Chondrocyte (in vitro differentiated cells): ENCODE measurements at regions not wholly inside any gene's neighbourhood (a gene's known extent, or its start where the extent isn't known, plus 50 kb on each side); places are given as distances from the start of the nearest gene placed in this dataset.
"Not testable (repeated sequence)": the region's sequence is repeated elsewhere in the genome, so short reads cannot be mapped to it uniquely, and the experiment has no call there.

ENCODE experiments used
- DNase-seq: peaks from one replicate; pipeline ENCODE4 v3.0.0; 2021; ENCODE audit warnings: mixed read lengths, low spot score
- H3K27ac Mint-ChIP-seq: one replicate; pipeline ENCODE4 v1.8.0; 2021; ENCODE audit warnings: mild to moderate bottlenecking, moderate library complexity, mixed read lengths; ENCODE audit not compliant: unreplicated experiment
- H3K27me3 Mint-ChIP-seq: 2 replicates; pipeline ENCODE4 v1.8.0; 2021; ENCODE audit warnings: low read depth, mixed read lengths
- H3K36me3 Mint-ChIP-seq: 2 replicates; pipeline ENCODE4 v1.8.0; 2021; ENCODE audit warnings: low read depth, mixed read lengths
- H3K4me1 Mint-ChIP-seq: 2 replicates; pipeline ENCODE4 v1.8.0; 2021; ENCODE audit warnings: low read depth, mild to moderate bottlenecking, mixed read lengths
- H3K4me3 Mint-ChIP-seq: one replicate; pipeline ENCODE4 v1.8.0; 2021; ENCODE audit warnings: mild to moderate bottlenecking, moderate library complexity, mixed read lengths; ENCODE audit not compliant: unreplicated experiment
- H3K9me3 Mint-ChIP-seq: 2 replicates; pipeline ENCODE4 v1.8.0; 2021; ENCODE audit warnings: low read depth, mixed read lengths
- TF ChIP-seq, protein P1 (sequence below): fragments of 200-600 bp; sonication (generic); IDR thresholded peaks from 2 replicates; pipeline ENCODE4 v1.5.0; 2021; ENCODE audit warnings: antibody characterized with exemption, mild to moderate bottlenecking, moderate library complexity

DNA sequence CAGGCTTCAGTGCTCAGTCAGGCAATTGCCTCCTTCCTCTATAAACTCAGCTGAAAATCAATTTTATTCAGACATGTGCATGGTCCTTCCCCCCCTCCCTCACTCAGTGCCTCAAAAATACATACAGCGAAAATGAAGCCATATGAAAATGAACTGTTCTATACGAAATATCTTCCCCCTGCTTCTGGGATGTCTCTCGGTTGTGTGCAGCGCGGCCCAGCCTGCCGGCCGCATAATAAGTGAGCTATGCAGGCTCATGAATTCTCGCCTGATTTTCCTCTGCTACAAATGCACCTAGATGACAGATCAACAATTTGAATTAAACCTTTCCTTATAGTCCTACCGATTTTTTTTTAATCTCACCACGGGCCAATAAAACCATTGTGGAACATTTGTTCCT, 252.9 kb downstream of the CRLF2 start:
- no peak overlapping the region for H3K27ac Mint-ChIP-seq

DNA sequence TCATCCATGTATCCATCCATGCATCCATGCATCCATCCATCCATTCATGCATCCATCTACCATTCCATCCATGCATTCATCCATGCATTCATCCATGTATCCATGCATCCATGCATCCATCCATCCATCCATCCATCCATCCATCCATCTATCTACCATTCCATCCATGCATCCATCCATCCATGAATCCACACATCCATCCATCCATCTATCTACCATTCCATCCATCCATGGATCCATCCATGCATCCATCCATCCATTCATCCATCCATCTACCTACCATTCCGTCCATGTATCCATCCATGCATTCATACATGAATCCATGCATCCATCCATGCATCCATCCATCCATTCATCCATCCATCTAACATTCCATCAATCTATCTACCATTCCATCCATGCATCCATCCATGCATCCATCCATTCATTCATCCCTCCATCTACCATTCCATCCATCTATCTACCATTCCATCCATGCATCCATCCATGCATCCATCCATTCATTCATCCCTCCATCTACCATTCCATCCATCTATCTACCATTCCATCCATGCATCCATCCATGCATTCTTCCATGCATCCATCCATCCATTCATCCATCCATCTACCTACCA, 257.2 kb downstream of the CRLF2 start:
- H3K27ac Mint-ChIP-seq, H3K4me1 Mint-ChIP-seq, DNase-seq, H3K36me3 Mint-ChIP-seq, H3K27me3 Mint-ChIP-seq, H3K4me3 Mint-ChIP-seq, H3K9me3 Mint-ChIP-seq: not testable (repeated sequence)

More for the DNA sequence above, 252.9 kb downstream of the CRLF2 start:
- no peak for DNase-seq
- no peaks in the 10 kb centered on the region for H3K4me1 Mint-ChIP-seq
- TF ChIP-seq, protein P1, sequence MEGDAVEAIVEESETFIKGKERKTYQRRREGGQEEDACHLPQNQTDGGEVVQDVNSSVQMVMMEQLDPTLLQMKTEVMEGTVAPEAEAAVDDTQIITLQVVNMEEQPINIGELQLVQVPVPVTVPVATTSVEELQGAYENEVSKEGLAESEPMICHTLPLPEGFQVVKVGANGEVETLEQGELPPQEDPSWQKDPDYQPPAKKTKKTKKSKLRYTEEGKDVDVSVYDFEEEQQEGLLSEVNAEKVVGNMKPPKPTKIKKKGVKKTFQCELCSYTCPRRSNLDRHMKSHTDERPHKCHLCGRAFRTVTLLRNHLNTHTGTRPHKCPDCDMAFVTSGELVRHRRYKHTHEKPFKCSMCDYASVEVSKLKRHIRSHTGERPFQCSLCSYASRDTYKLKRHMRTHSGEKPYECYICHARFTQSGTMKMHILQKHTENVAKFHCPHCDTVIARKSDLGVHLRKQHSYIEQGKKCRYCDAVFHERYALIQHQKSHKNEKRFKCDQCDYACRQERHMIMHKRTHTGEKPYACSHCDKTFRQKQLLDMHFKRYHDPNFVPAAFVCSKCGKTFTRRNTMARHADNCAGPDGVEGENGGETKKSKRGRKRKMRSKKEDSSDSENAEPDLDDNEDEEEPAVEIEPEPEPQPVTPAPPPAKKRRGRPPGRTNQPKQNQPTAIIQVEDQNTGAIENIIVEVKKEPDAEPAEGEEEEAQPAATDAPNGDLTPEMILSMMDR = no peak
- no peaks in the 10 kb centered on the region for H3K9me3 Mint-ChIP-seq
- H3K27me3 Mint-ChIP-seq = peaks cover 10% of the 10 kb centered on the region
- H3K4me3 Mint-ChIP-seq = no peak overlapping the region
- no peaks in the 10 kb centered on the region for H3K36me3 Mint-ChIP-seq

DNA sequence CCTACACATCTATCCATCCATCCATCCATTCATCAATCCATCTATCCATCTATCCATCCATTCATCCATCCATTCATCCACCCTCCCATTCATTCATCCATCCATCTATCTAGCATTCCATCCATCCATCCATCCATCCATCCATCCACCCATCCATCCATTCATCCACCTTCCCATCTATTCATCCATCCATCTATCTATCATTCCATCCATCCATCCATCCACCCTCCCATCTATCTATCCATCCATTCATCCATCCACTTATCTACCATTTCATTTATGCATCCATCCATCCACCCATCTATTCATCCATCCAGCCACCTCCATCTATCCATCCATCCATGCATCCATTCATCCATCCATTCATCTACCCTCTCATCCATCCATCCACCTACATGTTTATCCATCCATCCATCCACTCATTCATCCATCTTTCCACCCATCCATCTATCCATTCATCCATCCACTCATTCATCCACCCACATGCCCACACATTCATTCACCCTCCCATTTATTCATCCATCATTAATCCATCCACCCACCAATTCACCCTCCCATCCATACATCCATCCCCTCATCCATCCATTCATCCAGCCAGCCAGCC, 258.5 kb downstream of the CRLF2 start:
- H3K9me3 Mint-ChIP-seq = no peaks in the 10 kb centered on the region
- no peak for DNase-seq
- H3K36me3 Mint-ChIP-seq = no peaks in the 10 kb centered on the region
- H3K4me1 Mint-ChIP-seq = no peaks in the 10 kb centered on the region
- no peaks in the 10 kb centered on the region for H3K27me3 Mint-ChIP-seq
- no peak overlapping the region for H3K27ac Mint-ChIP-seq
- H3K4me3 Mint-ChIP-seq = no peak overlapping the region
- TF ChIP-seq, protein P1 = no peak

DNA sequence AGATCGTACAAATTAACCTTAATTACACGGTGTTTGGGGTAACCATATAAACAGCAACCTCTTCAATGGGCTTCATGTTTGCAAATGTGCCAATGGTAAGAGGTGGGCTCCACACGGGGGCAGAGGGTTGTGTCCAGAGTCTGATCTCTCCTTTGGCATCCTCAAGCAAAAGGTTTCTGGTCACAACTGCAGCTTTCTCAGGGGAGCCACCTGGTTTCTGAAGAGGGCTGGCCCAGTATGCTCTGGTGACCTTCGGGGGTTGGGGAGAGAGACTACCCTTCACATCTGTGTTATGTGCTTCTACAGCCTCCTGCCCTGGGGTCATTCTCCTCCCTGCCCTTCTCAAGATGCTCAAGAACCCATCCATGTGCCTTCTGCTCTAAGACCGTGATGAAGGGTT, 259.6 kb downstream of the CRLF2 start:
- no peak for DNase-seq
- TF ChIP-seq, protein P1 = no peak
- no peaks in the 10 kb centered on the region for H3K36me3 Mint-ChIP-seq
- H3K27me3 Mint-ChIP-seq = no peaks in the 10 kb centered on the region
- no peak overlapping the region for H3K27ac Mint-ChIP-seq
- no peak overlapping the region for H3K4me3 Mint-ChIP-seq
- H3K9me3 Mint-ChIP-seq = peaks cover 5% of the 10 kb centered on the region
- H3K4me1 Mint-ChIP-seq = no peaks in the 10 kb centered on the region

DNA sequence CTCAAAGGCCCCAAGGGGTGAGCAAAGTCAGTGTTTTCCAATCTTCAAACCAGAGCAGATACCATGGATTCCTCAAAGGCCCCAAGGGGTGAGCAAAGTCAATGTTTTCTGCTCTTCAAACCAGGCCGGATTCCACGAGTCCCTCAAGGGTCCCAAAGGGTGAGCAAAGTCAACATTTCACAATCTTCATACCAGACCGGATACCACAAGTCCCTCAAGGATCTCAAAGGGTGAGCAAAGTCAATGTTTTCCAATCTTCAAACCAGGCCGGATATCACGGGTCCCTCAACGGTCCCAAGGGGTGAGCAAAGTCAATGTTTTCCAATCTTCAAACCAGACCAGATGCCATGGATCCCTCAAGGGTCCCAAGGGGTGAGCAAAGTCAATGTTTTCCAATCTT, 265.2 kb downstream of the CRLF2 start:
- not testable (repeated sequence) for DNase-seq, H3K27me3 Mint-ChIP-seq, H3K4me3 Mint-ChIP-seq

DNA sequence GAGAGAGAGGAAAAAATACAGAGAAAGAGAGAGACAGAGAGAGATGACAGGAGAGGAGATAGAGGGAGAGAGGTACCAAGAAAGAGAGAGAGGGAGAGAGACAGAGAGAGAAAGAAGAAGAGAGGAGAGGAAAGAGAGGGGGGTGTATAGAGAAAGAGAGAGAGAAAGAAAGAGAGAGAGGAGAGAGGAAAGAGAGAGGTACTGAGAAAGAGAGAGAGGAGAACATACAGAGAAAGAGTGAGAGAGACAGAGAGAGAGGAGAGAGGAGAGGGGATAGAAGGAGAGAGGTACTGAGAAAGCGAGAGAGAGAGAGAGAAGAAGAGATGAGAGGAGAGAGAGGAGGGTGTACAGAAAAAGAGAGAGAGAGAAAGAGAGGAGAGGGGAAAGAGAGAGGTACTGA, 269.4 kb downstream of the CRLF2 start:
- Mint-ChIP-seq H3K9me3 (peaks cover 6% of the 10 kb centered on the region), H3K27ac (no peak overlapping the region)
- TF ChIP-seq, protein P1 = no peak

More for the DNA sequence above, 265.2 kb downstream of the CRLF2 start:
- H3K4me1 Mint-ChIP-seq, H3K9me3 Mint-ChIP-seq, H3K36me3 Mint-ChIP-seq, H3K27ac Mint-ChIP-seq: not testable (repeated sequence)

More for the DNA sequence above, 269.4 kb downstream of the CRLF2 start:
- Mint-ChIP-seq H3K36me3 (no peaks in the 10 kb centered on the region), H3K4me1 (no peaks in the 10 kb centered on the region), H3K27me3 (peaks cover 30% of the 10 kb centered on the region), H3K4me3 (no peak overlapping the region)
- DNase-seq = no peak
